NB4 (cell line): ENCODE measurements at regions not wholly inside any gene's neighbourhood (a gene's known extent, or its start where the extent isn't known, plus 50 kb on each side); places are given as distances from the start of the nearest gene placed in this dataset.

Source experiments
- CTCF ChIP-seq: IDR thresholded peaks from one replicate; pipeline ENCODE4 v1.5.1; 2012; ENCODE audit warnings: low read depth, low read length
- MAX ChIP-seq: IDR thresholded peaks from 2 replicates; pipeline ENCODE4 v1.6.1; 2011; ENCODE audit warnings: low read depth, low read length
- MYC ChIP-seq: IDR thresholded peaks from 2 replicates; pipeline ENCODE4 v1.6.1; 2011; ENCODE audit warnings: low read depth, low read length
- POLR2A ChIP-seq: IDR thresholded peaks from 2 replicates; pipeline ENCODE4 v1.6.1; 2011; ENCODE audit warnings: mild to moderate bottlenecking; ENCODE audit not compliant: insufficient read length; ENCODE audit errors: extremely low read depth

GRCh38 chr5:98588215-98588614, 185.2 kb upstream of the RGMB start:
- no peak for TF ChIP-seq CTCF
- no peak for TF ChIP-seq MAX
- no peak for TF ChIP-seq POLR2A
- no peak for TF ChIP-seq MYC
